ENCODE measurements at regions not wholly inside any gene's neighbourhood (a gene's known extent, or its start where the extent isn't known, plus 50 kb on each side); places are given as distances from the start of the nearest gene placed in this dataset.

- H3K9me3 ChIP-seq, result no peaks in the 10 kb centered on the region
- H3K27me3 ChIP-seq, result no peaks in the 10 kb centered on the region
- H3K4me1 ChIP-seq, result no peaks in the 10 kb centered on the region
- no peaks in the 10 kb centered on the region for H3K36me3 ChIP-seq
- DNase-seq (ENCODE audit: extremely low spot score), result no peak
- no peak overlapping the region for H3K27ac ChIP-seq (replicated peaks in 1 of 4)
- H3K4me3 ChIP-seq, result no peak overlapping the region
- TF ChIP-seq CTCF (IDR thresholded peaks at IDR 0.05) (no peak), POLR2AphosphoS5 (IDR thresholded peaks at IDR 0.05) (no peak), EP300 (IDR thresholded peaks at IDR 0.05) (no peak), POLR2A (IDR thresholded peaks at IDR 0.05; ENCODE audit: low read depth) (no peak)
- 78% methylated on average over 3 of the region's 3 CpGs for WGBS
- intact Hi-C loops (cut with DNase I), result no loop called here
These were observed 99.9 kb upstream of the CPEB2 start for GRCh38 chr4:14902342-14902741.

- H3K9me3 ChIP-seq, result no peaks in the 10 kb centered on the region
- no peaks in the 10 kb centered on the region for H3K36me3 ChIP-seq
- 94% methylated on average over 2 of the region's 2 CpGs for WGBS
- no peaks in the 10 kb centered on the region for H3K27me3 ChIP-seq
- no peak for DNase-seq (ENCODE audit: extremely low spot score)
- no peaks in the 10 kb centered on the region for H3K4me1 ChIP-seq
- intact Hi-C loops (cut with DNase I), result no loop called here
- no peak for TF ChIP-seq CTCF (IDR thresholded peaks at IDR 0.05)
- TF ChIP-seq POLR2AphosphoS5 (IDR thresholded peaks at IDR 0.05), result no peak
- TF ChIP-seq EP300 (IDR thresholded peaks at IDR 0.05), result no peak
- no peak for TF ChIP-seq POLR2A (IDR thresholded peaks at IDR 0.05; ENCODE audit: low read depth)
- no peak overlapping the region for H3K27ac ChIP-seq (replicated peaks in 1 of 4)
- H3K4me3 ChIP-seq, result no peak overlapping the region
These were observed 99.0 kb upstream of the CPEB2 start for GRCh38 chr4:14903321-14903720.

GRCh38 chr4:14906805-14907204, 95.5 kb upstream of the CPEB2 start:
- Histone ChIP-seq H3K4me3 (no peak overlapping the region), H3K27me3 (no peaks in the 10 kb centered on the region), H3K9me3 (no peaks in the 10 kb centered on the region), H3K36me3 (no peaks in the 10 kb centered on the region), H3K4me1 (no peaks in the 10 kb centered on the region), H3K27ac (replicated peaks in 1 of 4) (no peak overlapping the region)
- TF ChIP-seq EP300 (IDR thresholded peaks at IDR 0.05) (no peak), POLR2AphosphoS5 (IDR thresholded peaks at IDR 0.05) (no peak), CTCF (IDR thresholded peaks at IDR 0.05) (no peak), POLR2A (IDR thresholded peaks at IDR 0.05; ENCODE audit: low read depth) (no peak)
- no peak for DNase-seq (ENCODE audit: extremely low spot score)
- intact Hi-C loops (cut with DNase I), result no loop called here

- no peak for DNase-seq (ENCODE audit: extremely low spot score)
- Histone ChIP-seq H3K9me3 (no peaks in the 10 kb centered on the region), H3K36me3 (no peaks in the 10 kb centered on the region), H3K27me3 (no peaks in the 10 kb centered on the region), H3K4me3 (no peak overlapping the region), H3K4me1 (no peaks in the 10 kb centered on the region), H3K27ac (replicated peaks in 1 of 4) (no peak overlapping the region)
- WGBS, result 65% methylated on average over 3 of the region's 3 CpGs
- intact Hi-C loops (cut with DNase I), result no loop called here
- TF ChIP-seq POLR2A (IDR thresholded peaks at IDR 0.05; ENCODE audit: low read depth), result no peak
- no peak for TF ChIP-seq CTCF (IDR thresholded peaks at IDR 0.05)
- TF ChIP-seq POLR2AphosphoS5 (IDR thresholded peaks at IDR 0.05), result no peak
- TF ChIP-seq EP300 (IDR thresholded peaks at IDR 0.05), result no peak
These were observed 93.6 kb upstream of the CPEB2 start for GRCh38 chr4:14908635-14909034.

- no peaks in the 10 kb centered on the region for H3K4me1 ChIP-seq
- 91% methylated on average over 5 of the region's 5 CpGs for whole genome bisulfite sequencing
- H3K27me3 ChIP-seq, result no peaks in the 10 kb centered on the region
- DNase-seq (ENCODE audit: extremely low spot score), result no peak
- intact Hi-C loops (cut with DNase I), result no loop called here
- no peak overlapping the region for H3K27ac ChIP-seq (replicated peaks in 1 of 4)
- no peak overlapping the region for H3K4me3 ChIP-seq
- no peaks in the 10 kb centered on the region for H3K9me3 ChIP-seq
- TF ChIP-seq POLR2A (IDR thresholded peaks at IDR 0.05; ENCODE audit: low read depth), result no peak
- TF ChIP-seq EP300 (IDR thresholded peaks at IDR 0.05), result no peak
- TF ChIP-seq CTCF (IDR thresholded peaks at IDR 0.05), result no peak
- no peak for TF ChIP-seq POLR2AphosphoS5 (IDR thresholded peaks at IDR 0.05)
- no peaks in the 10 kb centered on the region for H3K36me3 ChIP-seq
These were observed 91.9 kb upstream of the CPEB2 start for GRCh38 chr4:14910411-14910810.

Data from esophagus muscularis mucosa (tissue), 4 donors.